ENCODE measurements at regions not wholly inside any gene's neighbourhood (a gene's known extent, or its start where the extent isn't known, plus 50 kb on each side); places are given as distances from the start of the nearest gene placed in this dataset.

- no peak for TF ChIP-seq EP300 (IDR thresholded peaks at IDR 0.05)
- TF ChIP-seq CTCF (IDR thresholded peaks at IDR 0.05): no peak
- WGBS: 63% methylated on average over 1 of the region's 1 CpG
These were observed 226.0 kb upstream of the NETO1 start for GRCh38 chr18:73093687-73094250.

GRCh38 chr18:73088445-73088844 is 220.7 kb upstream of the NETO1 start:
- no peak overlapping the region for H3K4me3 ChIP-seq
- intact Hi-C loops (cut with DNase I): no loop called here
- TF ChIP-seq POLR2A (IDR thresholded peaks at IDR 0.05; ENCODE audit: low read depth): no peak
- TF ChIP-seq POLR2AphosphoS5 (IDR thresholded peaks at IDR 0.05): no peak
- TF ChIP-seq CTCF (IDR thresholded peaks at IDR 0.05): no peak
- no peak for TF ChIP-seq EP300 (IDR thresholded peaks at IDR 0.05)

More at GRCh38 chr18:73093687-73094250, 226.0 kb upstream of the NETO1 start:
- no peak for DNase-seq (ENCODE audit: extremely low spot score)
- no peaks in the 10 kb centered on the region for H3K36me3 ChIP-seq
- H3K27ac ChIP-seq (replicated peaks in 1 of 4): no peak overlapping the region
- no peak overlapping the region for H3K4me3 ChIP-seq
- intact Hi-C loops (cut with DNase I): no loop called here
- peaks cover 0 to 7% (median 2%) of the 10 kb centered on the region in 4 donors for H3K9me3 ChIP-seq
- H3K4me1 ChIP-seq: no peaks in the 10 kb centered on the region
- no peaks in the 10 kb centered on the region for H3K27me3 ChIP-seq

GRCh38 chr18:73087282-73087977 is 219.6 kb upstream of the NETO1 start:
- no peak for TF ChIP-seq POLR2A (IDR thresholded peaks at IDR 0.05; ENCODE audit: low read depth)
- no peak for TF ChIP-seq CTCF (IDR thresholded peaks at IDR 0.05)
- TF ChIP-seq POLR2AphosphoS5 (IDR thresholded peaks at IDR 0.05): no peak
- TF ChIP-seq EP300 (IDR thresholded peaks at IDR 0.05): no peak
- H3K4me1 ChIP-seq: no peaks in the 10 kb centered on the region
- 71% methylated on average over 8 of the region's 8 CpGs for WGBS

More at GRCh38 chr18:73088445-73088844, 220.7 kb upstream of the NETO1 start:
- no peak overlapping the region for H3K27ac ChIP-seq (replicated peaks in 1 of 4)
- no peaks in the 10 kb centered on the region for H3K36me3 ChIP-seq
- no peaks in the 10 kb centered on the region for H3K27me3 ChIP-seq
- WGBS: 89% methylated on average over 1 of the region's 1 CpG
- H3K4me1 ChIP-seq: no peaks in the 10 kb centered on the region
- DNase-seq (ENCODE audit: extremely low spot score): no peak
- peaks cover 0 to 7% (median 2%) of the 10 kb centered on the region in 4 donors for H3K9me3 ChIP-seq

GRCh38 chr18:73079920-73080319 is 212.1 kb upstream of the NETO1 start:
- H3K4me1 ChIP-seq: no peaks in the 10 kb centered on the region
- no peak overlapping the region for H3K4me3 ChIP-seq
- H3K27me3 ChIP-seq: no peaks in the 10 kb centered on the region
- no peak for TF ChIP-seq POLR2A (IDR thresholded peaks at IDR 0.05; ENCODE audit: low read depth)
- no peak for TF ChIP-seq POLR2AphosphoS5 (IDR thresholded peaks at IDR 0.05)
- TF ChIP-seq CTCF (IDR thresholded peaks at IDR 0.05): no peak
- TF ChIP-seq EP300 (IDR thresholded peaks at IDR 0.05): no peak
- H3K9me3 ChIP-seq: no peaks in the 10 kb centered on the region
- H3K27ac ChIP-seq (replicated peaks in 1 of 4): no peak overlapping the region
- no peaks in the 10 kb centered on the region for H3K36me3 ChIP-seq
- WGBS: 74% methylated on average over 2 of the region's 2 CpGs
- intact Hi-C loops (cut with DNase I): no loop called here
- DNase-seq (ENCODE audit: extremely low spot score): no peak

More at GRCh38 chr18:73087282-73087977, 219.6 kb upstream of the NETO1 start:
- no peak overlapping the region for H3K4me3 ChIP-seq
- H3K27me3 ChIP-seq: no peaks in the 10 kb centered on the region
- intact Hi-C loops (cut with DNase I): no loop called here
- H3K27ac ChIP-seq (replicated peaks in 1 of 4): no peak overlapping the region
- no peaks in the 10 kb centered on the region for H3K36me3 ChIP-seq
- DNase-seq (ENCODE audit: extremely low spot score): no peak
- peaks cover 0 to 7% (median 2%) of the 10 kb centered on the region in 4 donors for H3K9me3 ChIP-seq
